ENCODE measurements at regions not wholly inside any gene's neighbourhood (a gene's known extent, or its start where the extent isn't known, plus 50 kb on each side); places are given as distances from the start of the nearest gene placed in this dataset.

- DNase-seq, result no peak
Observed at GRCh38 chr9:118606668-118607067, 762.6 kb downstream of the BRINP1 start.

DNA sequence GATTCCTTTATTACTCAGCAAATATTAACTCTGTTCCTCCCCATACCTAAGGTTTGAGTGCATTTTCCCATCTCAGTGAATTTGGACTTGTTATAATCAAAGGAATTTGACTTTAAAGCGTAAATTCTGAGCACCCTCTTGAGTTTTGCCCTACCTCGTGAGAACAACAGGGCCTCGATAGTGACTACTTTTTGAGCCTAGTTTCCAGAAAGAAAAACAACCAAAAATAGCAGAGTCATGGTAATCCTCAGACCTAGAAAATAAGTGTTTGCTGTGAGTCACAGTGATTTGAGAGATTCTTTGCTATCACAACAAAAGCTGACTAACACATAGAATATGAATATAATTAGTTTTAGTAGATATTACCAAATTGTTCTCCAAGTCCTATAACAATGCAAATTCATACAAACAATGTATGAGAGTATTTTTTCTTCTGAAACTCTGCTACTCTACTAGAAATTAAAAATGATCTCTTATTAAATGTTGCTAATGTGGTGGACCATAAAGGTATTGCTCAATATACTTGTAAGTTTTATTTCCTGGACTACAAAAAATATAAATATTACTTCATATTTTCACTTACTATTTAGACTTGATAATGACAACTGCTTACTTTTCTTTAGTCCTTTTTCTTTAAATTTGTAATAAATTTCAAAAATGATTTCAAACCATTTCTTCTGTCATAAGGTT is 759.7 kb downstream of the BRINP1 start:
- no peak for DNase-seq

DNA sequence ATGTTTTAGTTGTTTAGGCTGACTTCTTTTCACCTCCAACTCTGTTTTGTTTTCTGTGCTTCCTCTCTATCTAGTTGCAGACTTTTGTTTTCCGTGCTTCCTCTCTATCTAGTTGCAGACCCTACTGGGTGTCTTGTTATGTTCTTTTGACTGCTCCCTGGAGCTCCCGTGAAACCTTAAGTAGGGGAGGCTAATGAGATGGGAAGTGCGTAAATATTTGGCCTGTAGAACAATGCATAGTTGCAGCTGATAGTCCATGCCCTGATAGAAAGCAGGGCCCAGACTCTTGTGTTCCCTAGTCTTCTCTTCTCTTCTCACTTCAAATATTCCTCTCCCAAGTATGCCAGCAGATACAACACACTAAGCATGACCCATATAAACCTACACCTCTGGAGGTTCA is 757.0 kb downstream of the BRINP1 start:
- DNase-seq, result no peak

DNA sequence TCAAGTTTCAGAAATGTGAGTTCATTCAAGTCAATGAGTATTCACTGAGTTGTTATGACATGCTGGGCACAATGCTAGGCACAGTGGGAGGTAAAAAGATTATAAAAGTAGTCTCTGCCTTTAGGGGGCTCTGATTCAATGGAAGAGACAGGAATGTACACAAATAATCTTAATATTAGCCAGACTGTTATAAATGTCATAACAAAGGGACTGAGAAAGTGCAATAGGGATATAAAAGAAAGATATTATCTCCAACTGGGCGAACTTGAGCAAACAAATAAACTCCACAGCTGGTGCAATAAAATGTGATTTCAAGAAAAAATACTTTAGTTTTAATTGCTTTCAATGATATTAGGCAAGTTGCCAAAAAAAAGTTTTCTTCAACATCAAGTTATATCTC is 755.2 kb downstream of the BRINP1 start:
- DNase-seq, result no peak

- no peak for DNase-seq
Observed at GRCh38 chr9:118618084-118618483, 751.2 kb downstream of the BRINP1 start.

DNA sequence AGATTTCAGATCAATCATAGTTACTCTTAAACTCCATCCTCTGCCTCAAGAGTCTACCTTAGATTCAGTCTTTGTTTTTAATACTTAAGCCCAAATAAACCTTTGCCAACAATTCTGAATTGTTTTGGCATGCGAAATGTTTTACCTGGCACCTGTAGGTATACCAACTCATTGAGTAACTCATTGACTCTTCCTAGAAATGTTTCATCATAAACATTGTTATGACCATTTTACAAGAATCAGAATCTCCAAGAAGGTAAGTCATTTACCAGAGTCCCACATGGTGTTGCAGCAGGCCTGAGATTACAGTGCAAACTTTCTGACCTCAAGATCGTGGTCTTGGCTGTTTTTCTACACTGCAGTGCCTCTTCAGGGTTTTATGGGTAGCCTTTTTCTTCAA is 750.4 kb downstream of the BRINP1 start:
- no peak for DNase-seq

DNA sequence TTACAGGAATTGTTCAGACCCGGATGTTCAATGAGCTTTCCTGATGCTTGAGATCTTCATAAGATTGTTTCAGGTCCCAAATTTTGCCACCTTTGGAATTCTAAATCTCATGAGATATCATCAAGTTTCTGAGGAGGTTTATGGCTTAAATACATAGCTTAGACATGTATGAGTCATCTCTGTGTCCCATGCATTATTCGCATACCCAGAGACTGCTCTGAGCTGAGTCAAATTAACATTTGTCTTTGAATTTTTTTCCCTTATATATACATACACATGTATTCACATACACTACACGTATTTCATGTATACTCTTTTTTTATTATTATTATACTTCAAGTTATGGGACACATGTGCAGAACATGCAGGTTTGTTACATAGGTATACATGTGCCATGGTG is 744.6 kb downstream of the BRINP1 start:
- DNase-seq, result no peak

DNA sequence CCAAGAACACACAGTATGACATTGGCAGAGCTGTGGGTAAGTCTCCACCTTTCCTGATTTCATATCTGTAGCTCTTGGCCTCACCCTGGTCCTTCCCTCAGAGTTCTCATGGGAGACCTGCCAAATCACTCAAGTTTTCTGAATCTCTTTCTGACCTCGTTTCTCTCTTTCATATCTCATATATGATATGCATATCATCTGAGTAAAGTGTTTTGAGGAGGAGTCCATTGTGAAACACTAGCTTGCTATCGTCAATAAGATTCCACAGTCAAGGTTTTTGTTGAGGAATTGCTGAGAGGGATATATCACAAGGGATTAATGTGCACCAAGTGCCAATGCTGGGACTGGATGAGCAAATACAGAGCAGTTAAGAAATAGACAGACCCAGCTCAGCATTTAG is 739.2 kb downstream of the BRINP1 start:
- no peak for DNase-seq

- DNase-seq, result no peak
Observed at GRCh38 chr9:118630931-118631595, 738.2 kb downstream of the BRINP1 start.

GRCh38 chr9:118631956-118632355 is 737.3 kb downstream of the BRINP1 start:
- DNase-seq, result no peak

DNA sequence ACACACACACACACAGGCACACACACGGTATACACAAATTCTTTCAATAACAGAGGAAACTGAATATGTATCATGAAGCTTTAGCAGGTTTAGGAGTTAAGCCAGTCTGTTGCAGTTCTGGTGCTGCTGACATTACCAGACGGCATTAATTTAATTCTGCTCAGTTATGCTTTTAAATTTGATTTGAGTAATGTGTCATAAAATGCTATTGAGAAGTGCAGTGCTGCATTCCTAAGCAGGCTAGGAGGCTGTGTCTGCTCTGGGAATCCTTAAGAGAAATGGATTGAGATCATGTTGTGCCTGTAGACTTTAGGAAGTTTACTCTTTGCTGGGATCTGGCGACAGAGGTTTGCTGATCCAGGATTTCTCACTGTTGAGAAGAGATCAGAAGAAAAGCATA is 733.8 kb downstream of the BRINP1 start:
- DNase-seq, result no peak

- DNase-seq, result no peak
Observed at GRCh38 chr9:118637681-118638080, 731.6 kb downstream of the BRINP1 start.

DNA sequence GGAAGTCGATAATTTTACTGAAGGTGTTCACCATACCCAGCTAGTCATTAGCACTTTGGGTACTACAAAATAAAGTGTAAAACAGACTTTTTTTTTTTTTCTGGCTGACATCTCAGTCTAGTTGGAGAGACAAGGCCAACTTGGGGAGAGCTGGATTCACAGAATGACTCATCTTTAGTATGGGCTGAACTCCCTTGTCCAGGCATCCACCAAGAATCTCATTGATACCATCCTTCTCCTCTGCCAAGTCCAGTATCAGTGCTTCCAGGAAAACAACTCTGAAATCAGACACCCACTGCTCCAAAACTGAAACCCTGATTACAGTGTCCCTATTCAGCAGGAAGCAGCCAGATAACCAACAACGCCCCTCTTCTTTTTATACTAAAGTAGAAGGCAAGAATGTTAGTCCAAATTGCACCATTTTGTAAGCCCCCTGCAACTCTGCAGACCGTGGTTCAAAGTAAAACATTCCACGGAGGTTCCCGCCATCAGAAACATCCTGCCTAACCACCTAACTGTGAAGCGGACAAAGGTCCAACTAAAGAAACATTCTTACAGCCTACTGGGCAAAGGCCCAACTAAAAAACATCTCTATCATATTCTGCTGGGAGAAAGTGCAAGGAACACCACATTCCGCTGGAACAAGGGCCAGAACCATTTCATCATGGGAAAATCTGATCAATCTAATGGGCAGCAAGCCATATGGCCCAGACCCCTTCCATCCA is 728.2 kb downstream of the BRINP1 start:
- no peak for DNase-seq

- DNase-seq, result no peak
Observed at GRCh38 chr9:118643118-118643517, 726.1 kb downstream of the BRINP1 start.

GRCh38 chr9:118644066-118644465 is 725.2 kb downstream of the BRINP1 start:
- DNase-seq, result no peak

DNA sequence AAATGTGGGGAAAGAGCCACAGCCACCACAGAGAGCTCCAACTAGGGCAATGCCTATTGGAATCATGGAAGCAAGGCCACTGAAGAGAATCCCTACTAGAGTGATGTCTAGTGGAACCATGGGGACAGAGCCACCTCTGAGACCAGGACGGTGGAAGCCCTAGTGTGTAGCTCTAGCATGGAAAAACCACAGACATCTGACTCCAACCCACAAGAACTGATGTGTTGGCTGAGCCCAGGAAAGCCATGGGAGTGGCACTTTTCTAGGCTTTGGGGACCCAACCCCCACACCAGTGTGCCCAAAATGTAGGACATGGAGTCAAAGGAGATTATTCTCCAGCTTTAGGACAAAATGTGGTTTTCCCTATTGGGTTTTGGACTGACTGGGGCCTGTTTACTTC is 721.9 kb downstream of the BRINP1 start:
- DNase-seq, result no peak

DNA sequence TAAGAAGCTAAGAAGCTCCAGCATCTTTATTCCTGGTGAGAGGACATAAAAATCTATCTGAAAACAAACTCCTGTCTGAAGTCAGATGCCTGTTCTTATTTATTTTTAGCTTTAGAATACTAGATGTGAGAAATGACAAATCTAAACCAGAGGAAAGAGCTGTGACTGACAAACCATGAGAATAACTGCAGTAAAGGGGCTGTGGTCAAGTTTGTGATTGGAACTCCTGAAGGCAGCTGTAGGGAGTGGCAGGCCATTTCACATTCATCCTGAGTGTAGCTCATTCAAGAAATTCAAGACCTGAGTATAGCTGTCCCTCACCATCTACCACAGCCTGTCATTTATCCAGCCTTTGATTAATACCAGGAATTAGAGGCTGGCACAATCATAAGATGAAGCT is 718.8 kb downstream of the BRINP1 start:
- DNase-seq, result no peak

- no peak for DNase-seq
Observed at GRCh38 chr9:118651511-118651910, 717.7 kb downstream of the BRINP1 start.

DNA sequence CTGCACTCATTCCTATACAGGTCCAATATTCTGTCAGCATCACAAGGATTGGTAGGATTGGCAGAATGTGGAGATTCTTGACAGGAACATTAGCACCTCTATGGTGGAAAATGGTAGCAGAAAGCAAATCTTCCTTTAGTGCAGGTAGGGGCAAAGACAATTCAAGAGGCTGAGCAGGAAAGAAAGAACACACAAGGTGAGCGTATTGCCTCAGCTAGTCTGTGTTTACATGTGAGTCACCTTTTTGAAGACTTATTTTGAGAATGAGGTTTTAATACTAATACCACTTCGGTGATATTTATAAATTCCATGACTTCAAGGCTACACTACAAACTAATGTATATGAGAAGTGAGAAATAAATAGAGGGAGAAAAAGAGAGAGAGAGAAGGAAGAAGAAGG is 717.0 kb downstream of the BRINP1 start:
- no peak for DNase-seq

- DNase-seq, result no peak
Observed at GRCh38 chr9:118652912-118653311, 716.3 kb downstream of the BRINP1 start.

DNA sequence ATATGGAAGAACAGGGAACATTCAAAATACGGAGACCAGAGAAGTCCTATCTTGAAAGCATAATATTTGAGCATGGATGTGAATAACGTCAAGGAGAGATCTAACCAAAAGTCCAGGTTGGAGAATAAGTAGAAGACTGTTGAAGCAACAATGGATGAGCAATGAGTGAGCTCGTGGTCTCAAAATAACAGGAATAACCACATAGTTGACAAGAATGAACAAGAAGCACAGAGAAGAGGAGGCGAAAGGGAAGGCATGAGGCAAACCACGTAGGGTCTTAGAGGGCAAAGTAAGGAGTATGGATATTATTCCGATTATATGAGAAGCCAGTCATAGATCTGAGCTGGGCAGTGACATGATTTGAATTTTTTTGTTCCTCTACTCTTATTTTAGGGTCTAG is 710.2 kb downstream of the BRINP1 start:
- no peak for DNase-seq

- no peak for DNase-seq
Observed at GRCh38 chr9:118665226-118665919, 703.9 kb downstream of the BRINP1 start.
